IPS DF 19.7 (cell line): ENCODE measurements at regions not wholly inside any gene's neighbourhood (a gene's known extent, or its start where the extent isn't known, plus 50 kb on each side); places are given as distances from the start of the nearest gene placed in this dataset.
"Not testable (repeated sequence)": the region's sequence is repeated elsewhere in the genome, so short reads cannot be mapped to it uniquely, and the experiment has no call there.

Experiments used
- DNase-seq: peaks from one replicate; pipeline ENCODE4 v3.0.0-alpha.2; 2013; ENCODE audit warnings: low read depth, low spot score

GRCh38 chrX:35392232-35392631, 405.9 kb upstream of the MAGEB16 start:
- DNase-seq, result no peak

GRCh38 chrX:35406386-35406785, 391.8 kb upstream of the MAGEB16 start:
- no peak for DNase-seq

DNA sequence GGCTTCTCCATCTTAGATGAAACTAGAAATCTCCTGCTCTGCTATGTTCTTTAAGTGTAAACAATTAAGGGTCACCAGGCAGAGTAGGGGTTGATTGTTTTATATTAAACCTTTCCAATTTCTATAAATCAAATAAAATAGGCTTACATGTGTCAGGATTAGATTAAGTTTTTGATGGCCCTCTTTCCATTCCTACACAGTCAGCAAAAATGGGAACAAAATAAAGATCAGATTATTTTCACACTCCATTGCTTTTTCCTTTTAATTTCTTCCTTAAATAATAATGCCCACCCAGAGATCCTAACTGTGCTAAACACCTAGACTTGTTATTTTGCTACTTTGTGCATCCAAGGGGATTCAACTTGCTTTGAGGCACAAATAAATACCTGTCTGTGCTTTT, 381.4 kb upstream of the MAGEB16 start:
- DNase-seq, result no peak

DNA sequence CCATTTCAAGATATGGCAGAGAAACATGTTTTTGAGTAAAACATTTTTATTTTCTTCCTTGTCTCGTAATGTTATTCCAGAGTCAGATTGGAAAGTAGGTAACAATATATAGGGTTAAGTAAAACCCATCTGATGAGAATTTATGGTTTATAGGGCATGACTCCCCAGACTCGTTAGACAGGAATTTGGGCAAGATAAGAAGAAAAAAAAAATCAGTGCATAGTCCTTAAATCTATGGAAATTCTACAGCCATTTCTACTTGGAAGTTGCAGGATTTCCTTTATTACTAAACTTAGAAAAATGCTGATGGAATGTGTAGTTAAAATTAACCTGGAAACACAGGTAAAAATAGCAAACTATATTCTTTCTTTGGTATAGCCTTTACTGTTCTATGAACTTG, 366.1 kb upstream of the MAGEB16 start:
- DNase-seq, result no peak

GRCh38 chrX:35439034-35439660, 359.0 kb upstream of the MAGEB16 start:
- DNase-seq, result no peak

- no peak for DNase-seq
These were observed 358.4 kb upstream of the MAGEB16 start for GRCh38 chrX:35439692-35440091.

DNA sequence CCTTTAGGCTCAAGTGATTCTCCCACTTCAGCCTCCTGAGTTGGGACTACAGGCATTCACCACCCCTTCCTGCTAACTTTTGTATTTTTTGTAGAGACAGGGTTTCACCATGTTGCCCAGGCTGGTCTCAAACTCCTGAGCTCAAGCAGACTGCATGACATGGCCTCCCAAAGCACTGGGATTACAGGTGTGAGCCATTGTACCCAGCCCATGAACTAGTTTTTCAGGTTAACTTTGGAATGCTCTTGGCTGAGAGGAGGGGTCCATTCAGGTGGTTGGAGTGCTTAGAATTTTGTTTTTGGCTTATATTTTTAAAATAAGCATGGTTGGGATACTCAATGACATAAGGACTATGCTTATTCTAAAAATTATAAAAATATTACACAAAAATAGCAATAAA, 355.7 kb upstream of the MAGEB16 start:
- no peak for DNase-seq

GRCh38 chrX:35443091-35443582, 355.0 kb upstream of the MAGEB16 start:
- DNase-seq, result not testable (repeated sequence)

DNA sequence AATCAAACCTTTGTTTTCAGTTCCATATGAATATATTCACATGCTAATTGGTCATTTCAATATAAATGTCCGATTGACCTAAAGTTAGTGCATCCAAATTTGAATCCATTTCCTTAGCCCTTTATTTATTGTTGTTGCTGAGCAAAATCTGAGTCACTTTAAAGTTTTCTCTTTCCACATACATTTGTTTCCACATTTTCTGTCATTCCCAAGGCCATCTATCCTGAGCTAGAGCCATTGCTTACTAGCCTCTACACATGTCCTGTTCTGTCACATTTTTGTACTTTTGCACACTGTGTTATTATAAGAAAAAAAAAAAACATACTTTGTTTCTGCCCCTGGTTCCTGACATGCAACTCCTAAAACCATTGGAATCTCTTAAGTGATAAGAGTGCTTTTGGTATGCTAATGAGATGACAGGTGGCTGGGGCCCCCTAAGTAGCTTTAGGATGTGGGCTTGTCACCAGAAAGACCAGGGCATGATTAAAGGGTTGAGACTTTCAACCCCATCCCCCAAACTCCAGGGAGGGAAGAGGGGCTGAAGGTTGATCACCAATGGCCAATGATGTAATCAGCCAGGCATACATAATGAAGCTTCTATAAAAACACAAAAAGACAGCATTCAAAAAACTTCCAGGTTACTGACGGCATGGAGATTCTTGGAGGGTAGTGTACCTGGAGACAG, 353.3 kb upstream of the MAGEB16 start:
- peak; percentile 15 for DNase-seq

DNA sequence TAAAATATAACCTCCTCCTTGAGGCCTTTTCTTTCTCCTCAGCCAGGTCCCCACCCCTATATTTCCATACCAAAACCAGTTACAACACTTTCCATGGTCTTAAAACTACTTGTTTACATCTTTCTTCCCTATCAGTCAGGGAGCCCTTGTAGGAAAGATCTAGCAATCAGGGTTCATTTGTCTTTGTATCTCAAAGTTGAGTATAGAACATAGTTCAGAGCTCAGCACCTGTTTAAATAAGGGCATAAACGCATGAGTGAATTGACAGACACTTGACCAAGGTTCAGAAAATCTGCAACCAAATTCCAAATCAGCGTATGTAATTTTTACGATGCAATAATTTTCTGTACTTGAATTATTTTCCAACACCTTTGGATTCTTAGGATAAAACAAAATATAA, 352.2 kb upstream of the MAGEB16 start:
- DNase-seq, result no peak

GRCh38 chrX:35456891-35457290, 341.3 kb upstream of the MAGEB16 start:
- no peak for DNase-seq

DNA sequence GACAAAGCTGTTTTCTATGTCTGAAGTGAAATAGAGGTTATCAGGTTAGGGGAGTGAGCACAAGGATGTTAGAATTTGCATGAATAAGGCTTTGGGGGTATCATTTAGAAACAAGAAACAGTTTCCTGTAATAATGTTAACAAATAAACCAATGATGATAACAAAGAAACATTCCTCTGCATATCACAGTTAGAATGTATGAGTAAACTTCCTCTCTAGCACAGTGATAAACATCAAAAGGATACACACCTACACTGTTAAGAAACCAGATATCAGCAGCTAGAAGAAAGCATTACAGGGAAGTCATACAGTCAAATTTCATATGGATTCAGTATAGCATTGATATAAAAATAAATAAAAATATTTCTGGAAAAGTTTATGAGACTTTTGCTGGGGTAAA, 340.0 kb upstream of the MAGEB16 start:
- no peak for DNase-seq

GRCh38 chrX:35461164-35461563, 337.0 kb upstream of the MAGEB16 start:
- no peak for DNase-seq

GRCh38 chrX:35496671-35497070, 301.5 kb upstream of the MAGEB16 start:
- not testable (repeated sequence) for DNase-seq

GRCh38 chrX:35497453-35497852, 300.7 kb upstream of the MAGEB16 start:
- not testable (repeated sequence) for DNase-seq

GRCh38 chrX:35499071-35499862, 298.9 kb upstream of the MAGEB16 start:
- DNase-seq, result no peak

- no peak for DNase-seq
These were observed 290.4 kb upstream of the MAGEB16 start for GRCh38 chrX:35507701-35508100.

GRCh38 chrX:35548003-35548402, 250.1 kb upstream of the MAGEB16 start:
- DNase-seq, result not testable (repeated sequence)

GRCh38 chrX:35557916-35558315, 240.2 kb upstream of the MAGEB16 start:
- DNase-seq, result no peak

DNA sequence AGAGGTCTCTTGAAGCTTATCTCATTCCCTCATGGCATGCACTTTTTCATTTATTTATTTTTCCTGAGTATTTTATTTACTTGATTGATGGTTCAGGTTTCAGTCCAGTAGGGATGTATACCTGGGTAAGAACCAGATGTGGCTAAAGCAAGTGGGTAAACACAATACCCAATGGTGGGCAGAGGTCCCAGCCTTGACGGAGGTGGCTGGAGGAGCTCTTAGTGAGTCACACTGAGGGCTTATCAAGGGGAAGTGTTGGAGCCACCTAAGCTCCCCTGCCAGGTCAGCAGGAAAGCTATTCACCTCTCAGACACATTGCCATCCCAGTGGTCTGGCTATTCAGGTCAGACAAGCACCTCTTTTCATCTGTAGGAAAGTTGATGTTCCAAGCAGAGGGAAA, 236.2 kb upstream of the MAGEB16 start:
- DNase-seq, result no peak

DNA sequence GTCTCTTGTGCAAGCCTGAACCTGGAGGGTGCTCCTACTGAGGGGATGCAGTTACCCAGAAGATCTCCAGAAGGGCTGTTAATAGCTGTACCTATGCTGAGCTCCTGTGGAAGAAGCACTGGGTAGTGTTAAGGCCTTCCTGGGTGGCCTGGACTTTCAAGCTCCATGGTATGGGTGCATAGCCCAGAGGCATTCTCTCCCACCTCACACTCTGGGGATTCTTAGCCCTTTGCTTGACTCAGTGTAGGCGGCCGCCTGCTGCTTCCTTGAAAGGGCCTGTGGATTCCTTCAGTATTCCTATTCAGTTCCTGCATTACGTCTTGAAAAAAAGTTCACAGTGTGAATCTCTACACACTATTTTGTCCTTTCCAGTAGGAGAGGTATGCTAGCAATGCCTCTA, 235.7 kb upstream of the MAGEB16 start:
- DNase-seq, result no peak

DNA sequence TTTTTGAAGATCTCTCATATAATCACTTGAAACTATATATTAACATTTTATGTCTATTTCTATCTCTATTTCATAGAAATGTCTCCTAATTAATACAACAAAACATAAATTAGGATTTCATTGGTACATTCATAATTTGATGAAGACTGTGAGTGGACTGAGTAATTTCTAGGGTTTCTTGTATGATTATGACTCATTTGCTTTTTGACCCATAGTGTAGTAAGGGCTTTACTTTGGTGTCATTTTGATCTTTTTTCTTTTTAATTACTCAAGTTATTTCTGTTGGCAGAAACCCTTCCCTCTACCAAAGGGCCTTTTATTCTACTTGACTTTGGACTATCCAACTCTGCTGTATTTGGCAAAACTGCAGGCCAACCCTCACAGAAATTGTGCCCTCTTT, 207.9 kb upstream of the MAGEB16 start:
- DNase-seq, result no peak

- DNase-seq, result not testable (repeated sequence)
These were observed 186.6 kb upstream of the MAGEB16 start for GRCh38 chrX:35611562-35611961.
